ENCODE measurements at regions not wholly inside any gene's neighbourhood (a gene's known extent, or its start where the extent isn't known, plus 50 kb on each side); places are given as distances from the start of the nearest gene placed in this dataset.

- TF ChIP-seq MYPOP (CRISPR knock-in tag; IDR thresholded peaks at IDR 0.05): peak; percentile 80
- no peak for TF ChIP-seq TSC22D2 (CRISPR knock-in tag; IDR thresholded peaks at IDR 0.05; ENCODE audit: borderline replicate concordance)
- peak; percentile 77 for TF ChIP-seq SALL1 (CRISPR knock-in tag; IDR thresholded peaks at IDR 0.05)
- peak; percentile 65 for TF ChIP-seq PAXIP1 (CRISPR knock-in tag; conservative IDR thresholded peaks at IDR 0.05)
- no peak for TF ChIP-seq ZNF333 (CRISPR knock-in tag; IDR thresholded peaks at IDR 0.05; ENCODE audit: borderline replicate concordance)
- TF ChIP-seq MXI1 (IDR thresholded peaks at IDR 0.05; ENCODE audit: borderline replicate concordance, low read depth, low read length): 0 out of 3 replicates have a peak, but pooled peaks have one; percentile 11
- no peak for TF ChIP-seq PAWR (CRISPR knock-in tag; IDR thresholded peaks at IDR 0.05; ENCODE audit: borderline replicate concordance)
- TF ChIP-seq ZNF414 (CRISPR knock-in tag; IDR thresholded peaks at IDR 0.05): peak; percentile 59; the same call in 1 of the 2 replicates
- no peak for TF ChIP-seq NONO (IDR thresholded peaks at IDR 0.05)
- TF ChIP-seq NONO (CRISPR knock-in tag; conservative IDR thresholded peaks at IDR 0.05): 0 out of 2 replicates have a peak, but pooled peaks have one; percentile 32
- no peak for TF ChIP-seq ZNF280B (CRISPR knock-in tag; IDR thresholded peaks at IDR 0.05; ENCODE audit: borderline replicate concordance)
- peak; percentile 36; the same call in 1 of the 2 replicates for TF ChIP-seq NR2C2 (CRISPR knock-in tag; IDR thresholded peaks at IDR 0.05; ENCODE audit: borderline replicate concordance)
- TF ChIP-seq ZNF572 (CRISPR knock-in tag; IDR thresholded peaks at IDR 0.05): no peak
- TF ChIP-seq ATF2 (CRISPR knock-in tag; IDR thresholded peaks at IDR 0.05): peak; percentile 42; the same call in 1 of the 2 replicates
- peak; percentile 63; the same call in 1 of the 2 replicates for TF ChIP-seq NFIC (IDR thresholded peaks at IDR 0.05; ENCODE audit: low read length)
- 0 out of 2 replicates have a peak, but pooled peaks have one; percentile 26 for TF ChIP-seq ZBTB25 (CRISPR knock-in tag; IDR thresholded peaks at IDR 0.05)
- peak; percentile 90 for TF ChIP-seq CEBPB (IDR thresholded peaks at IDR 0.05; ENCODE audit: borderline replicate concordance, low read depth, low read length)
- peak; percentile 71; the same call in 1 of the 2 replicates for TF ChIP-seq FOXC1 (CRISPR knock-in tag; IDR thresholded peaks at IDR 0.05; ENCODE audit: borderline replicate concordance)
Measured at GRCh38 chr22:49209452-49210195, 618.0 kb downstream of the BRD1 start (continued).

Measured in HepG2 (cell line).